T-helper 2 cell (primary cell): ENCODE measurements at regions not wholly inside any gene's neighbourhood (a gene's known extent, or its start where the extent isn't known, plus 50 kb on each side); places are given as distances from the start of the nearest gene placed in this dataset.

Experiments used
- DNase-seq, 5 experiments: peaks; one replicate each; pipeline versions ENCODE4 v3.0.0 to v3.0.0-alpha.2; 2012 to 2022

- no peak for DNase-seq
These were observed 447.0 kb downstream of the CNTNAP4 start for GRCh38 chr16:76724181-76724580.

- DNase-seq = no peak
These were observed 452.3 kb downstream of the CNTNAP4 start for GRCh38 chr16:76729525-76729924.

DNA sequence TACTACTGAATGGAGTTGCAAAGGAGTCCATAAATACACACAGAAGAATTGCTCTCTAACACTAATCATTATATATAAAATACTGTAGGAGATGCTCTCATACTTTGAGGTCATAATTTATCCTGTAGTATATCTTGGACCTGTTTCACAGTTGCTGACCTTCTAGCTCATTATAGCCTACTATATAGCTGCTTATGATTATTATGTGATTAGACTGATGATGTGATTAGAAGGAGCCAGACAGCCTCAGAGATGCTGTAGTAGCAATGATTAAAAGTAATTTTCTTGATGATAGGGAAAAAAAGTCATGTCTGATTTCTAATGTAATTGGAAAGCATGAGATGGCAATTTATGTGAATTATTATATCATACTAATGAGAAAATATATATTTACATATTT, 455.7 kb downstream of the CNTNAP4 start:
- DNase-seq = no peak

DNA sequence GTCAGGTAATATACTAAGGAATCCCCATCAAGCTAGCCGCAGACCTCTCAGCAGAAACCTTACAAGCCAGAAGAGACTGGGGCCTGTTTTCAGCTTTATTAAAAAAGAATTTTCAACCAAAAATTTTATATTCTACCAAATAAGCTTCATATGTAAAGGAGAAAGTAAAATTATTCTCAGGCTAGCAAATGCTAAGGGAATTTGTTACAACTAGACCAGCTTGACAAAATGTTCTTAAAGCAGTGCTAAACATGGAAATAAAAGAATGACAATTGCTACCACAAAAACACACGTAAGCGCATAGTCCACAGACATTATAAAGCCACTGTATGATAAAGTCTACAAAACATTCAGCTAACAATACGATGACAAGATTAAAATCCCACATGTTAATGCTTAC, 449.4 kb upstream of the MON1B start:
- DNase-seq = no peak

GRCh38 chr16:76748461-76749348, 442.3 kb upstream of the MON1B start:
- DNase-seq = no peak

DNA sequence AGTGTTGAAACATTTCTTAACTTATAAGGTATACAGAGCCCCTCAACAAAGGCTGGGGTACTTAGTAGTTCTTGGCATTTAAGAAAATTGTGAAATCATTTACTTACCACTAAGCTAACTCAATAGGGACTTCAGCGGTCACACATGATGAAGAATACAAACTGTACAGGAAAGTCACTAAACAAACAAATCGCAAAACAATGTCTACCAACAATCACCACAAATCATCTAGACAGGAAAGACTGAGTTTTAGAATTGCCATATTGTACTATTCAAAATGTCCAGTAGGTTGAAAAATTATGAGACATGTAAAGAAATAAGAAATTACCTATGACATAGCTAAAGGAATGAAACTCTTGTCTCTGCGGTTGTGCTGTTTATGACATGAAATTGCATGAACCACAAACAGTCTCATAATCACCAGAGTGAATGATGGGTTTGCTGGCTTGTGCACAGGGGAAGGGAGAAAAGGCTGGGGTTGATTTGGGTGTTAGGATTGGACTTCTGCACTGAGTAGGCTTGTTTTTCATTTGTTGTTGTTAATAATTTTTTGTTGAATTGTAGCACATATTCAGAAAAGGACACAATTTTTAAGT, 441.1 kb upstream of the MON1B start:
- no peak for DNase-seq

DNA sequence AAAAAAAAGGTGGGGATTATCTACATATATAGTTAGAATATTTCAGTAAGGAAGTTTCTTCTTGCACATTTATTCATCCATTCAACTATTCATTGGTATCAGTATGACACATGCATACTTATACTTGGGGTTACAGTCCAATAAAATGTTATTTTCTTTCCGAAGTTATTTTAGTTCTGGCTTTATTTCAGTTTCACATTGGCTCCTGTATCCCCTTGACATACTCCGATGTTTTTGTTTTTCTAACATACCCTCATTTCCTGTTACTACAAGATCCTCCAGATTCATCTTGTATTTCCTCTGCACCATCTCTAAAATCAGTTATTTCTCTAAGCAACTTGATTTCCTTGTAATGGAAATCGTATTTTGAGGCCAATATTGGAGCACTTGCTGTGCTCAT, 435.5 kb upstream of the MON1B start:
- DNase-seq = no peak

- no peak for DNase-seq
These were observed 434.6 kb upstream of the MON1B start for GRCh38 chr16:76756423-76756822.

- no peak for DNase-seq
These were observed 434.0 kb upstream of the MON1B start for GRCh38 chr16:76756951-76757350.

DNA sequence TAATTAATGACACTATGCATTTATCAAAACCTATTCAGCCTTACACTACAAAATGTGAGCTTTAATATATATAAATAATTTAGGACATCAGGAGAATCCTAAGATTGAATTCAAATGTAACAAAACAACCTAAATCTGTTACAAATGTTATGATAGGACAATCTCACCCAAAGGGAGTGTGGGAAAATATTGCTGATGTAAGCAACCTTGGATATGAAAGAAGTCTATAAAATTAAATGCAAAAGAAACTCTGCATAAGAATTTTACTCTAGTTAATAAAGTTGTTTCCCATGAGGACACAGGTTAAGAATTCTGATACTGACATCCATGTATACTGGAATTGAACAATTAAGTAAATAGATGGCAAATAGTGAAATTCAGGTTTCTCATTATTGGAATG, 424.5 kb upstream of the MON1B start:
- no peak for DNase-seq

- DNase-seq = no peak
These were observed 422.7 kb upstream of the MON1B start for GRCh38 chr16:76768316-76768715.

- no peak for DNase-seq
These were observed 422.0 kb upstream of the MON1B start for GRCh38 chr16:76768948-76769347.

DNA sequence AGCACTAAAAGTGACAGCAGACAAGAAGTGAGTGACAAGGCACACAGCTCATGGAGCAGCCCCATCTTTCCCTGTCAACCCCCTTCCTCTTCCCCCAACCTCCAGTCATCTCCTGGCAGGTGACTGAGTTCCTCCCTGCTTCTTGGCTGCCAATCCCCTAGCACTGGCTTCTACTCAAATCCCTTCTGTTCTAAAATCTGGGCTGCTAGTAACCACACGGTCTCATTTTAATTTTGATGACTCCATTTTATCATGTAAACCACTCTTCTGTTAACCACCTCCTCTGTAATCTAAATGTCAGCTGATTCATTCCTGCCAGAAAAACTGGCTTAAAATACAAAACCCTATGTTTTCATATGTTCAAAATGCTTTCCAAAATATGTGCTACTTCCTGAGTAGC, 419.8 kb upstream of the MON1B start:
- no peak for DNase-seq

DNA sequence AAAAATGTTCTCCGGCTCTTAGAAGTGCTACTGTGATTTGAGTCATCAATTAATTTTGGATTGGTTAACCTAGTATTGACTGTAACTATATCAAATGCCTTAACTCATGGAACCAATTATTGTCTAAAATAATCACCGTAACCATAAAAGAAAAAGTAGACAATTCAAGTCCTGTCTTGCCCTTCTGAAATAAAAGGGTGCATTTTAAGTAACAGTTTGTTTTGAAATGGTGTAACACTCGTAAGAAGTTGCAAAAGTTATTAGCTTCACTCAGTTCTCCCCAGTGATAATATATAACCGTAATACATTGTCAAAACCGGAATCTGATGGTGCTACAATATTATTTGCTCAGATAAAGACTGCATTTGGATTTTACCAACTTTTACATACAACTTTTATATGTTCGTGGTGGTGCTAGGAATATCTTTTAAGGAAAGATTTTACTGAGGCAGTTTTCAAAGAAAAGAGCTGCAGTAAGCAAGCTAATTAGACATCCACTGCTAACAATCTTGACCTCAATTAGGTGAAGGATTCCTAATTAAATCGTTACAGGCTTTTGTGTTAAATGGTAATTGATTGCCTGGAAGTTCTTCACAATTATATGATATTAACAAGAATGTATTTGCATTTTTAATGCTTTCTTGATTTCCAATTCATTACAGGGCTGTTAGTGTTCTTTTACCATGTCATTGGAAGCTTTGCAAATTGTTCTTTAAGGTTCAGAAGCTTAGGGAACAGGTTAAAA, 413.1 kb upstream of the MON1B start:
- DNase-seq = no peak

DNA sequence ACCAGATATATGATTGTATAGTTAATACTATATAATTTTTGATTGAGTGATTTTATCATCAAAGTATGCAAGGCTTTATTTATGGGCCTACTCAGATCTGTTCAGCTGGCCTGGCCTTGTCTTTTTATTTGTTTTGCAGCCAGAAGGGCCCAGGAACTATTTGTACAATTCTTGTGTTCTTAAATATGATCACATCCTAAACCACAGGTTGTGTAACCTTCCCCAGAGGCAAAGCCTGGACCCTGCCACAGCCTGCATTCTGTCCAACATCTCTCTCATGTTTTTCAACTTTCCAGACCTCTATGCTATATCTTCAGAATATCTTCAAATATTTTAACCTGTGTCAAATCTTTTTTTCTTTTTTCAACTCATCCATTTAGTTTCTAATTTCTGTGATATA, 410.4 kb upstream of the MON1B start:
- no peak for DNase-seq

DNA sequence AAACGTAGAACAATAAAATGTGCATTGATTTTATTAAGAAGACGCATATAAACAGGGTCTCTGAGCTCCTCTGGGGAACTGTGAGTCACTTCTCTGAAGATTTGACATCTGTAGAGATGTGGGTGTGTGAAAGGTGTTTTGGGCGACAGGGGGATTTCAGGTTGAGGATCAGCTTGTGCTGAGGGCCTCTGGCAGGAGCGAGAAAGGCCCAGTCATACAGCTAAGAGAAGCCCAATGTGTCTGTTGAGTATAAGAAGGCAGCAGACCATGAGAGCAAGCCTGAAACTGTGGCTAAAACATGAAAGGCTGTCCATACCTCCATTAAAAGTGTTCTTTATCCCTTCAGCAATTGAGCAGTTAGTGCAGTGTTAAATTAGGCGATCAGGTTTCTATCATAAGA, 406.5 kb upstream of the MON1B start:
- no peak for DNase-seq

- DNase-seq = no peak
These were observed 403.6 kb upstream of the MON1B start for GRCh38 chr16:76787394-76787793.

- DNase-seq = no peak
These were observed 399.8 kb upstream of the MON1B start for GRCh38 chr16:76791151-76791550.

GRCh38 chr16:76796416-76796815, 394.6 kb upstream of the MON1B start:
- no peak for DNase-seq

DNA sequence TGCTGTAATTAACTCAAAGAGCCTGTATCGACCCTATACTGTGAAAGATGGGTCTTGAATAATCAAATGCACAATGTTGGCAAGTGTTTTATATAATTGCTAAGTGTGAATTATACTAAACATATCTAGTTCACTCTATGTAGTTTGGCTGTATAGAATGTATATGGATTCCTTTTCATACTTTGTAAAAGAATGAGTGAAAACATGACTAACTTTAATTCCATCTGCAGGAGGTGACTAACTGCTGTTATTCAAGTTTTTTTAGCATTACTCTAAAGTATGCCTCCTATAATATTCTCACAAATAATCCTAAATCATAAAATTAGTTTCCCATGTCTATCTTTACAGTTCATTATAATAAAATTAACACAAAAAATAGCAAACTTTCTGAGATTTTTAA, 394.0 kb upstream of the MON1B start:
- DNase-seq = no peak

DNA sequence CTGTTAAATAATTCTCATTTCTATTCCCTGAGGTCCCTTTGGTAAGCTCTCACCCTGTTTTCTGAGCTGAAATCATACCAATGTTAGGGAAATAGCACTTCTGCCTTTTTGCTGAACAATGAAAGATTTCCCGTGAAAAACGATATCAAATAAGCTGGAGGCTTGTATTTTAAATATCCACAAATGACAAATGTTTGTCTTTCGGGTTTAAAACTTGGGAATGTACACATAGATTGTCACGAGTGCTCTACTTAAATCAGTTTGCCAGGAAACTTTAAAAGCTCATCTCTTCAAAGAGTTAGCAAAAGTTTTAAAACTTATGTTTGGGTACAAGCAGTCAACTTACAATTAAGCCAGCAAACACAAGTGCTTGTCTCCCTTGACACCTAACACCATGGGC, 393.5 kb upstream of the MON1B start:
- DNase-seq = no peak

DNA sequence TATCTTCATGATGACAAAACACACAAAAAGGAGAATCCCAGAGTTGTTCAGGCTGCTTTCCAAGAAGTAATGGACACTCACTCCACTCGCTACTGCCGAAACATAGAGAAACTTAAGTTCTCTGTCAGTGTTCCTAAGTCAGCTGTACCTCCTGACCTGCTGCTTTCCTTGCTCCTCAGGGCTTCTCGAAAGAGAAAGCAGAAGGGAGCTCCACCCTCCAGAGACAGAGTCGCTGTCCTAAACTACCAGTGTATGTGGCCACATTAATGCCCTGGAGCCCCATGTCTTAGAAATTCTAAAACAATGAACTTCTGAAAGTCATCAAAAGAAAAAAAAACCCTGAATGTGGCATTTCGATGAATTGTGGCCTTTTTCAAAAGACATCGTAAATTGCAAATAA, 390.8 kb upstream of the MON1B start:
- no peak for DNase-seq

DNA sequence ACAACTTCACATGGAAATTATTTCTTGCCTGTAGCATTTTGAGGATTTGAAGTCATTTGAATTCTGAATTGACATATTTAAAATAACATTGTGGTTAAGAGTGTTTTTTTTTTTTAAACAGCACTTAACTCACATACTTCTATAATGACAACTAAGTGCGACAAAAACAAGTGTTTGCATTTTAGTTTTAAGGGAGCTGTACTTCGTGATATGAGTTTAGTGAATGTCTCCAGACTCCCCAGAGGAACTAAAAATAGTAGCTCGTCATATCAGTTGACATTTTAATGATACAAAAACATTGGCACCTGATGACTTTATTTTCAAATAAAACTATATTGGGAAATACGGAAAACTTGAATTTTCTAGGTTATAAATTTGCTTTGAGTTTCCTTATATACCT, 389.6 kb upstream of the MON1B start:
- no peak for DNase-seq

DNA sequence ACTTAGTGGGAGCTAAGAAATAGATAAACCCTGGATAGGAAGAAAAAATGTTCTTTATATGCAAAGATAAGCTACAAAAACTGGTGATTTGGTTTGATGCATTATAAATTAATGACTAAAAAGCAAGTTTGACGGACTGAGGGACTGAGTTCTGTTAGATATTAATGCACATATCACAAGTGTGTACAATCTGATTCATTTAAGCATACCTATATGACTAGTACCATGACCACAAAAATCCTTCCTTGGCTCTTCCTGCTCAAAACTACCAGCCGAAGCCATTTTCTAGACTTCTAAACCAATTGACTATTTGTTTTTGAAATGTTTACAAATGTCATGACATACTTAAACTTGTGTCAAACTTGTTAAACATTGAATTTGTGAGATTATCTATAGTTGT, 374.5 kb upstream of the MON1B start:
- DNase-seq = peak in 1 of 5 experiments; percentile 3
